HEK293T (cell line): ENCODE measurements at regions not wholly inside any gene's neighbourhood (a gene's known extent, or its start where the extent isn't known, plus 50 kb on each side); places are given as distances from the start of the nearest gene placed in this dataset.

ENCODE experiments used
- ARNT ChIP-seq: fragments of 450-650 bp; IDR thresholded peaks from 2 replicates; pipeline ENCODE4 v1.6.1; 2017; ENCODE audit warnings: mild to moderate bottlenecking
- BHLHE40 ChIP-seq: fragments of 450-650 bp; IDR thresholded peaks from 2 replicates; pipeline ENCODE4 v1.6.1; 2016; ENCODE audit warnings: mild to moderate bottlenecking, moderate library complexity, borderline replicate concordance
- HDGF ChIP-seq: fragments of 450-650 bp; IDR thresholded peaks from 2 replicates; pipeline ENCODE4 v1.6.1; 2017; ENCODE audit warnings: antibody characterized with exemption, borderline replicate concordance
- SUZ12 ChIP-seq: fragments of 450-650 bp; IDR thresholded peaks from 2 replicates; pipeline ENCODE4 v1.6.1; 2016; ENCODE audit warnings: mild to moderate bottlenecking

GRCh38 chr2:16899958-16900357, 234.3 kb upstream of the CYRIA start:
- TF ChIP-seq BHLHE40 (no peak), ARNT (no peak), HDGF (no peak), SUZ12 (no peak)
